Naive thymus-derived CD4-positive, alpha-beta T cell (primary cell): ENCODE measurements at regions not wholly inside any gene's neighbourhood (a gene's known extent, or its start where the extent isn't known, plus 50 kb on each side); places are given as distances from the start of the nearest gene placed in this dataset.

ENCODE experiments used
- ATAC-seq: fragments of 150-1000 bp; cut with Tn5 transposase; 2 replicates; pipeline ENCODE4 v1.10.0; 2021; ENCODE audit warnings: mild to moderate bottlenecking, moderate library complexity
- CTCF ChIA-PET: fragments of 350-600 bp; sonication (Branson Sonifier 250); formaldehyde crosslinking; loops from one replicate; lab custom pipeline; 2021; ENCODE audit warnings: antibody characterized with exemption; lab: Charles Lee
- POLR2A ChIA-PET: fragments of 350-600 bp; sonication (Branson Sonifier 250); formaldehyde crosslinking; loops from one replicate; lab custom pipeline; 2021; ENCODE audit warnings: antibody characterized with exemption, inconsistent platforms; lab: Charles Lee
- DNase-seq, 9 donors: peaks; one replicate each; pipeline versions ENCODE4 v3.0.0 to v3.0.0-alpha.2; 2020 to 2022; ENCODE audit warnings: mixed read lengths in 1 of 9
- H3K27ac ChIP-seq: one replicate; pipeline ENCODE4 v1.7.0; 2013; ENCODE audit warnings: mild to moderate bottlenecking, low read depth, low read length, moderate library complexity
- H3K27me3 ChIP-seq, 2 donors: one replicate each; pipeline ENCODE4 v1.7.0; 2013; ENCODE audit warnings: low read length in 2 of 2, mild to moderate bottlenecking in 2 of 2, moderate library complexity in 2 of 2; ENCODE audit not compliant: control insufficient read depth in 2 of 2, insufficient read depth in 2 of 2
- H3K36me3 ChIP-seq, 3 experiments: 1 replicate in 2 of 3; 2 replicates in 1 of 3; pipeline ENCODE4 v1.7.0; 2013; ENCODE audit warnings: low read length in 3 of 3, mild to moderate bottlenecking in 3 of 3, moderate library complexity in 1 of 3; ENCODE audit not compliant: insufficient read depth in 3 of 3, control insufficient read depth in 2 of 3
- H3K4me1 ChIP-seq, 2 donors: one replicate each; pipeline ENCODE4 v1.7.0; 2013; ENCODE audit warnings: low read length in 2 of 2, mild to moderate bottlenecking in 2 of 2, moderate library complexity in 1 of 2; ENCODE audit not compliant: control insufficient read depth in 2 of 2, insufficient read depth in 2 of 2
- H3K4me3 ChIP-seq: 2 replicates; pipeline ENCODE4 v1.7.0; 2013; ENCODE audit warnings: mild to moderate bottlenecking, low read length
- H3K9me3 ChIP-seq, 3 experiments: 1 replicate in 2 of 3; 2 replicates in 1 of 3; pipeline ENCODE4 v1.7.0; 2013; ENCODE audit warnings: low read length in 3 of 3; ENCODE audit not compliant: control insufficient read depth in 2 of 3
- H3K27ac Mint-ChIP-seq, 9 donors: one replicate each; pipeline ENCODE4 v1.8.0; 2020 to 2022; ENCODE audit warnings: mixed read lengths in 9 of 9, mild to moderate bottlenecking in 8 of 9, moderate library complexity in 5 of 9, inconsistent platforms in 2 of 9
- H3K27me3 Mint-ChIP-seq, 5 donors: one replicate each; pipeline ENCODE4 v1.8.0; 2021 to 2022; ENCODE audit warnings: mixed read lengths in 5 of 5, mild to moderate bottlenecking in 1 of 5
- H3K36me3 Mint-ChIP-seq, 5 donors: one replicate each; pipeline ENCODE4 v1.8.0; 2020 to 2022; ENCODE audit warnings: mixed read lengths in 5 of 5, mild to moderate bottlenecking in 3 of 5, inconsistent platforms in 1 of 5
- H3K4me1 Mint-ChIP-seq, 7 donors: one replicate each; pipeline ENCODE4 v1.8.0; 2020 to 2022; ENCODE audit warnings: mixed read lengths in 7 of 7, mild to moderate bottlenecking in 3 of 7, inconsistent platforms in 1 of 7
- H3K4me3 Mint-ChIP-seq, 10 donors: one replicate each; pipeline ENCODE4 v1.8.0; 2020 to 2022; ENCODE audit warnings: mild to moderate bottlenecking in 10 of 10, mixed read lengths in 10 of 10, moderate library complexity in 6 of 10, inconsistent platforms in 2 of 10
- H3K9me3 Mint-ChIP-seq, 11 donors: one replicate each; pipeline ENCODE4 v1.8.0; 2020 to 2022; ENCODE audit warnings: mixed read lengths in 11 of 11, mild to moderate bottlenecking in 4 of 11, inconsistent platforms in 1 of 11, moderate library complexity in 1 of 11
- intact Hi-C, 2 donors: fragments of 100-400 bp; cut with micrococcal nuclease; formaldehyde crosslinking; loops; one replicate each; pipeline ENCODE4 v1.15.1; 2023

DNA sequence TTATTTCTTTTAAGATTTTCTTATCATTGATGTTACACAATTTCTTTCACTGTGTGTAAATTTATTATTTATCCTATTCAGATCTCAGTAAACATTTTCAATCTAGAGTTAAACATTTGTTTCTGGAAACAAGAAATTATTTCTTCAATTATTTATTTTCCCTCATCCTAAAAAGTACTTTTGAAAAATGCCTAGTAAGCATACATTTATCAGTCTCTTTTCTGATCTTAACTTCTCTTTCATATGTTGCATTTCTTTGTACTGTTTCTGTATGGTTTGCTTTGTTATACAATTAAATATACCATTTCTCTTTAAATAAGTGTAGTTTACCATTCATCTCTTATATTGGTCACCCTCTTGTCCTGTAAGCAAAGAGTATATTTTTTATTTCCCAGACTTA is 263.2 kb downstream of the C12orf50 start:
- ATAC-seq (no peak), DNase-seq (no peak)
- Histone ChIP-seq H3K4me3 (no peak overlapping the region), H3K9me3 (no peaks in the 10 kb centered on the region), H3K36me3 (no peaks in the 10 kb centered on the region), H3K4me1 (no peaks in the 10 kb centered on the region), H3K27me3 (no peaks in the 10 kb centered on the region), H3K27ac (no peak overlapping the region)
- intact Hi-C loops: no loop called here
- no peaks in the 10 kb centered on the region for H3K36me3 Mint-ChIP-seq
- no peak overlapping the region for H3K27ac Mint-ChIP-seq
- H3K4me3 Mint-ChIP-seq: no peak overlapping the region
- no peaks in the 10 kb centered on the region for H3K27me3 Mint-ChIP-seq
- POLR2A ChIA-PET: no interaction called here
- H3K9me3 Mint-ChIP-seq: peaks cover 0 to 8% (median 0%) of the 10 kb centered on the region in 11 donors
- CTCF ChIA-PET: no interaction called here
- no peaks in the 10 kb centered on the region for H3K4me1 Mint-ChIP-seq

DNA sequence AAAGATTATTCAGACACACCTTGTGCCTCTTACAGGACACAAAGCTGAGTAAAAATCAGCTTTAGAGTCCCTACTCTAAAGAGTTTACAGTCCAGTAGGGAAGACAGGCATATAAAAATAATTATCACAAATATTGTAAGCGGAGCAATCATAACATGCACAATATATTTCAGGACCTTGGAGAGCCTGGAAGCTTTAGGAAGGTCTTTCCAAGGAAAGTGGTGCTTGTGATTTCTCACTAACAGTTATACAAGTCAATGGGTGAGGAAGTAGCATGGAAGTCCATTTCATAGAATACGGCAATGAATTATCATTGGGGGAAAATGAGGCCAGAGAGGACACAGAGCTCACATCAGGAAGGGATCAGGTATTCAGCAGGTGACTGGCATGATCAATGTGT is 268.3 kb downstream of the C12orf50 start:
- peaks cover 0 to 6% (median 0%) of the 10 kb centered on the region in 11 donors for H3K9me3 Mint-ChIP-seq
- H3K27me3 ChIP-seq: no peaks in the 10 kb centered on the region
- H3K9me3 ChIP-seq: no peaks in the 10 kb centered on the region

DNA sequence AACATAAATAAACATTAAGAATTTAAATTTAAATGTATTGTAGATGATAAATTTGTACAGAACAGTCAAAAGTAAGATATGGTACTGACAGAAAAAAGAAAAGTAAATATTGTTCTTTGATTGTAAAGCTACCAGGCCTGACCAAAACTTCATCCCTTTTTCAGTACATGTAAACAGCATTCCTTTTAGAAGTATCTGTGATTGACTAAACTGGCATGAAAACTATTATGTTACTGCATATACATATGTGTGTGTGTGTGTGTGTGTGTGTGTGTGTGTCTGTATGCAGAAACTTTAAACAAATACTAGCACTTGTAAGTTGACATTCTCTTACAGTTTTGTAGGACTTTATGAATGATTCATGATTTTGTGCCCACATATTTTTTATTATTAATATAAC is 270.9 kb downstream of the C12orf50 start:
- Mint-ChIP-seq H3K9me3 (peaks cover 0 to 9% (median 2%) of the 10 kb centered on the region in 11 donors), H3K27me3 (no peaks in the 10 kb centered on the region), H3K36me3 (peaks cover 0 to 4% (median 0%) of the 10 kb centered on the region in 5 donors), H3K4me1 (no peaks in the 10 kb centered on the region), H3K4me3 (no peak overlapping the region), H3K27ac (no peak overlapping the region)
- Histone ChIP-seq H3K36me3 (no peaks in the 10 kb centered on the region), H3K4me1 (no peaks in the 10 kb centered on the region), H3K27me3 (no peaks in the 10 kb centered on the region), H3K27ac (no peak overlapping the region), H3K4me3 (no peak overlapping the region), H3K9me3 (no peaks in the 10 kb centered on the region)
- intact Hi-C loops: no loop called here
- DNase-seq (no peak), ATAC-seq (no peak)
- POLR2A ChIA-PET: no interaction called here
- CTCF ChIA-PET: no interaction called here

More for the DNA sequence above, 268.3 kb downstream of the C12orf50 start:
- ATAC-seq (no peak), DNase-seq (no peak)
- H3K36me3 Mint-ChIP-seq: no peaks in the 10 kb centered on the region
- intact Hi-C loops: no loop called here
- Histone ChIP-seq H3K27ac (no peak overlapping the region), H3K4me3 (no peak overlapping the region), H3K36me3 (no peaks in the 10 kb centered on the region), H3K4me1 (no peaks in the 10 kb centered on the region)
- H3K27ac Mint-ChIP-seq: no peak overlapping the region
- CTCF ChIA-PET: no interaction called here
- no peaks in the 10 kb centered on the region for H3K4me1 Mint-ChIP-seq
- POLR2A ChIA-PET: no interaction called here
- no peaks in the 10 kb centered on the region for H3K27me3 Mint-ChIP-seq
- no peak overlapping the region for H3K4me3 Mint-ChIP-seq

DNA sequence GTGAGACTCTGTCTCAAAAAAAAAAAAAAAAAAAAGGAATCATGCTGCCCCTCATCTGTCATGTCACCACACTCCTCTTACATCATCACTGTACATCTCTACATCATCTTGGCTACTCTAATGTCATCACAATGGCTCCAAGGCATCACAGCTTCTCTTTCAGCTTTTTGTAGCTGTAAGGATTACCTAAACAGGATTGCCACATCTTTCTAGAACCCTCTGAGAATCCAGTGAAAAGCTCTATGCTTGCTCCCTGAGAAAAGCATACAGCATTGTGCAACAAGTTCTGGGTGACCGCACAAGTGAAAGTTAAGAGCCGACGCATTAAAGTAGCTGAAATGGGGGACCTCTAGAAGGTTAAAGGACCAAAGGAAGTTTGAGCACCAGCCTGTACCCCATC is 272.5 kb downstream of the C12orf50 start:
- intact Hi-C loops: no loop called here
- CTCF ChIA-PET: no interaction called here
- H3K27me3 Mint-ChIP-seq: no peaks in the 10 kb centered on the region

DNA sequence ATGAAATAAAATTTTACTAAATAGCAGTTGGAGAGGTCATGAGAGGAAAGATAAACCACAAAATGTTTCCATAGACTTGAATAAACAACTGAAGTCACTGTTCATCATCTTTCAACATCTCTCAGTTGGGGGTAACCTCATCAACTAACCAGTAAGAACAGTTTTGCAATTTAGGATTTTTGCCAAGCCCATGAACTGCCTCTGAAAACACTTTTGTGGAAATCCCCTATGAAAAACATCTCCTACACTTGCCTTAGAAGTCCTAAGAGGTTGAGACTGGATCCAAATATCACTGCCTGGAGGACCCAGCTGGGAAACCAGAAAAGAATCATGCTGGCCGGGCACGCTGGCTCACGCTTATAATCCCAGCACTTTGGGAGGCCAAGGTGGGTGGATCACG is 273.1 kb downstream of the C12orf50 start:
- no peak overlapping the region for H3K4me3 Mint-ChIP-seq
- H3K4me1 ChIP-seq: no peaks in the 10 kb centered on the region
- no peak overlapping the region for H3K27ac Mint-ChIP-seq
- H3K4me3 ChIP-seq: no peak overlapping the region
- H3K36me3 ChIP-seq: no peaks in the 10 kb centered on the region
- peaks cover 0 to 4% (median 0%) of the 10 kb centered on the region in 5 donors for H3K36me3 Mint-ChIP-seq
- H3K27ac ChIP-seq: no peak overlapping the region
- H3K9me3 Mint-ChIP-seq: peaks cover 0 to 9% (median 2%) of the 10 kb centered on the region in 11 donors
- H3K4me1 Mint-ChIP-seq: no peaks in the 10 kb centered on the region
- intact Hi-C loops: no loop called here
- ChIA-PET POLR2A (no interaction called here), CTCF (no interaction called here)
- no peaks in the 10 kb centered on the region for H3K27me3 ChIP-seq
- no peak for ATAC-seq
- no peaks in the 10 kb centered on the region for H3K27me3 Mint-ChIP-seq
- no peaks in the 10 kb centered on the region for H3K9me3 ChIP-seq
- no peak for DNase-seq

More for the DNA sequence above, 272.5 kb downstream of the C12orf50 start:
- Histone ChIP-seq H3K27ac (no peak overlapping the region), H3K27me3 (no peaks in the 10 kb centered on the region), H3K4me3 (no peak overlapping the region), H3K4me1 (no peaks in the 10 kb centered on the region), H3K9me3 (no peaks in the 10 kb centered on the region), H3K36me3 (no peaks in the 10 kb centered on the region)
- DNase-seq (no peak), ATAC-seq (no peak)
- Mint-ChIP-seq H3K4me1 (no peaks in the 10 kb centered on the region), H3K4me3 (no peak overlapping the region), H3K27ac (no peak overlapping the region), H3K9me3 (peaks cover 0 to 9% (median 2%) of the 10 kb centered on the region in 11 donors), H3K36me3 (peaks cover 0 to 4% (median 0%) of the 10 kb centered on the region in 5 donors)
- POLR2A ChIA-PET: no interaction called here

DNA sequence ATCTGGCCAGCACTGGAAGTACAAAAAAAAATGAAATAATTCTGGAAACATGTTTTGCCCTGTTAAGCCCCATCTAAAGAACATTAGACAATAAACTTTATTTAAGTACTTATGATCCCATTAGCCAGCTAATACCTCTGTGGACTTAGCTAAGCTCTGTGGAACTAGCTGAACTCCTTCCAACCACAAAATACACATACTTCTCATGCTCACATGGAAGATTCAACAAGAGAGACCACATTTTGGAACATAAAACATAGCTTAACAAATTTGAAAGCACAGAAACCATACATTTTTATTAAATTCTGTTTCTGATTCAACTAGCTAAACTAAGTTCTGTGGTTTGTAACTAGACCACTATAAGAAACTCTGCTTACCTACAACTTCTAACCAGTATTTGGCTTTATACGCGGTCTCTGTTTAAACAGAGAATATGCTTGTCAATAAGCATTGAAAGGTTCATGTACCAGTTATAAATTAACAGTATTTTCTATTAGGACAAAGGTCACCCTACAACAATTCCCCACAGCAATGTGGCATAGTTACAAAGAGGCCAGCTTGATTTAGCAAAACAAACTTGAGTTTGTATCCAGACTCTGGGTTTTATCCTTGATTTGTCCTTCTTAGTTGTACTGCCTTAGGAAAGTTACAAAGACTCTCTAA is 300.1 kb downstream of the C12orf50 start:
- CTCF ChIA-PET: no interaction called here
- Mint-ChIP-seq H3K4me1 (no peaks in the 10 kb centered on the region), H3K36me3 (no peaks in the 10 kb centered on the region), H3K27me3 (peaks cover 0 to 3% (median 0%) of the 10 kb centered on the region in 5 donors), H3K4me3 (no peak overlapping the region), H3K9me3 (peaks cover 0 to 9% (median 0%) of the 10 kb centered on the region in 11 donors), H3K27ac (no peak overlapping the region)
- DNase-seq (no peak), ATAC-seq (no peak)
- no peak overlapping the region for H3K4me3 ChIP-seq
- intact Hi-C loops: no loop called here
- POLR2A ChIA-PET: no interaction called here
- H3K36me3 ChIP-seq: no peaks in the 10 kb centered on the region
- H3K27me3 ChIP-seq: no peaks in the 10 kb centered on the region
- H3K9me3 ChIP-seq: no peaks in the 10 kb centered on the region
- H3K27ac ChIP-seq: no peak overlapping the region
- no peaks in the 10 kb centered on the region for H3K4me1 ChIP-seq

DNA sequence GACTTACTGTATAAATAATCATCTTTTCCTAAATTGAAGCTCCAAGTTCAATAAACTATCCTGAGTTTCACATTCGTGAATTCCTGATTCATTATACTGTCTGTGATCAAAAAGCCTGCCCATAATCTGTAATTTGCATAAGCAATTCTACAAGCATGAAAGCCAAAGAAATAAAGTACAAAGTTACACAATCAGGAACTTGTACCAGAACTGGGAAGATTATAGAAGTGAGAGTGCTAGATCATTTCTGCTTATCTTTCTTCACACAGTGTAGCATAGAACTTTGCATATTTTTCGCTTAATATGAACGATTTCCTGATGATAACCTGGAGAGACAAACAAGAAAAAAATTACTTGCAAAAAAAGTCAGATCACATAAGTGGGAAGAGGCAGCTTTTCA is 308.2 kb downstream of the C12orf50 start:
- ATAC-seq (no peak), DNase-seq (no peak)
- Histone ChIP-seq H3K27ac (no peak overlapping the region), H3K4me1 (no peaks in the 10 kb centered on the region), H3K9me3 (no peaks in the 10 kb centered on the region), H3K36me3 (no peaks in the 10 kb centered on the region), H3K27me3 (no peaks in the 10 kb centered on the region), H3K4me3 (no peak overlapping the region)
- intact Hi-C loops: no loop called here
- Mint-ChIP-seq H3K4me3 (no peak overlapping the region), H3K9me3 (peaks cover 0 to 16% (median 0%) of the 10 kb centered on the region in 11 donors), H3K27me3 (no peaks in the 10 kb centered on the region), H3K36me3 (no peaks in the 10 kb centered on the region), H3K27ac (no peak overlapping the region), H3K4me1 (no peaks in the 10 kb centered on the region)
- CTCF ChIA-PET: no interaction called here
- POLR2A ChIA-PET: no interaction called here
